ENCODE measurements at regions not wholly inside any gene's neighbourhood (a gene's known extent, or its start where the extent isn't known, plus 50 kb on each side); places are given as distances from the start of the nearest gene placed in this dataset.

DNA sequence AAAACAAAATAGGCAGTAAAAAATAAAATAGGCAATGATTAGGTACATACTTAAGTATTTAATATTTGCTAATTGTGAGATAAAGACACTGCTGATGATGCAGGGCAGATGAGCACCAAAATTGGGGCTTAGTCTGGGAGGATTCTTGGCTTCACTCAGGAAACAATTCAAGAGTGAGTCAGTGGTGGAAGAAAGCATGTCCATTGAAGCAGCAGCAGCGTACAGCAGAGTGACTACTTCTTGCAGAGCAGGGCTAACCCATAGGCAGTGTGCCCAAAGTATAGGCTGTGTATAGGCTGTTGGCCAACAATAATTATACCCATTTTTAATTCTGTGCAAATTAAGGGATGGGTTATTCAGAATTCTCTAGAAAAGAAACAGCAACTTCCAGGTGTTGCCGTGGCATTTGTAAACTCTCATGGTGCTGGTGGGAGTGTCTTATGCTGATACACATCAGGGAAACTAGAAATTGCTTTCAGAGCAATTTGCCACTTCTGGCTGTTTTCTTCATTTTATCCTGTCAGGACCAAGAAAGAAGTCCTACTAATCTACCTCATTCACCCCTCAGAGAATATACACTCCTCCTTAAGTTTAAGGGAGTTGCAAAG, 317.3 kb upstream of the NAALADL2 start:
- Histone ChIP-seq H3F3A (ENCODE audit: insufficient read depth) (no peaks in the 10 kb centered on the region), H3K9me2 (replicated peaks; ENCODE audit: insufficient read depth, low read length) (no peaks in the 10 kb centered on the region; the same call in 1 of the 2 replicates), H3K4me2 (ENCODE audit: low read depth, low read length, poor library complexity, severe bottlenecking) (no peak overlapping the region), H3K9ac (ENCODE audit: low read length) (no peak overlapping the region), H3K36me3 (ENCODE audit: low read length) (no peaks in the 10 kb centered on the region), H3K4me3 (ENCODE audit: insufficient read depth, low read length, poor library complexity, severe bottlenecking) (no peak overlapping the region), H4K20me1 (ENCODE audit: low read depth, low read length) (no peaks in the 10 kb centered on the region), H2AFZ (ENCODE audit: low read depth, low read length, severe bottlenecking) (no peak overlapping the region), H3K27ac (ENCODE audit: low read depth, low read length) (no peak overlapping the region), H3K79me2 (ENCODE audit: insufficient read depth, low read length) (no peaks in the 10 kb centered on the region), H3K9me3 (ENCODE audit: insufficient read depth, low read length) (no peaks in the 10 kb centered on the region), H3K27me3 (ENCODE audit: low read length) (no peaks in the 10 kb centered on the region)
- no peak for TF ChIP-seq EZH2phosphoT487 (conservative IDR thresholded peaks at IDR 0.05; ENCODE audit: low read length)
- TF ChIP-seq, protein P1, sequence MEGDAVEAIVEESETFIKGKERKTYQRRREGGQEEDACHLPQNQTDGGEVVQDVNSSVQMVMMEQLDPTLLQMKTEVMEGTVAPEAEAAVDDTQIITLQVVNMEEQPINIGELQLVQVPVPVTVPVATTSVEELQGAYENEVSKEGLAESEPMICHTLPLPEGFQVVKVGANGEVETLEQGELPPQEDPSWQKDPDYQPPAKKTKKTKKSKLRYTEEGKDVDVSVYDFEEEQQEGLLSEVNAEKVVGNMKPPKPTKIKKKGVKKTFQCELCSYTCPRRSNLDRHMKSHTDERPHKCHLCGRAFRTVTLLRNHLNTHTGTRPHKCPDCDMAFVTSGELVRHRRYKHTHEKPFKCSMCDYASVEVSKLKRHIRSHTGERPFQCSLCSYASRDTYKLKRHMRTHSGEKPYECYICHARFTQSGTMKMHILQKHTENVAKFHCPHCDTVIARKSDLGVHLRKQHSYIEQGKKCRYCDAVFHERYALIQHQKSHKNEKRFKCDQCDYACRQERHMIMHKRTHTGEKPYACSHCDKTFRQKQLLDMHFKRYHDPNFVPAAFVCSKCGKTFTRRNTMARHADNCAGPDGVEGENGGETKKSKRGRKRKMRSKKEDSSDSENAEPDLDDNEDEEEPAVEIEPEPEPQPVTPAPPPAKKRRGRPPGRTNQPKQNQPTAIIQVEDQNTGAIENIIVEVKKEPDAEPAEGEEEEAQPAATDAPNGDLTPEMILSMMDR (IDR thresholded peaks at IDR 0.05; ENCODE audit: insufficient read depth, low read length, poor library complexity, severe bottlenecking): no peak

DNA sequence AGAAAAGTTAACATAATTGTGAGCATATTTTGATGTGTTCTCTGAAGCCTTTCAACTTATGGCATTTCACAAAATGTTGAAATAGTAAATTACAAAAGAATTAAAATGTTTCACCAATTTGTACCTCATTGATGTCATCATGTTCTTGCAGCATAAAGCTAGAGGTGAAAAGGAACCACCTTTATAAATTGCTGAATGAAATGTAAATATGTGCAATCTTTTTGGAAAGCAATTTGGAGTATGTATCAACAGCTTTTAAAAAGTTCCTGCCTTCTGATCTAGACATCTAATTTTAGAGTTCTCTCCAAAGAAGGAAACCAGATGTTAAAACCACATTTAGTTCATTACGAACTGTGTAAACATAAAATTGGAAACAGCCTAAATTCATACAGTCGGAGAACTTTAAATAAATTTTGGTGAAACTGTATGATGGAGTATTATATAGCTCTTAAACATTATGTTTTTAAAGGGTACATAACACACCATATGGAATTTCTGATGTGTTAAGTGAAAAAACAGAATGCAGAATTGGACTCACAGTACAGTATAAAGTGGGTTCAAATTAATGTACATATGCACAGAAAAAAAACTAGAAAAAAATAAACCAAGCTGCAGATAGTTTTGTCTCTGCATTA, 311.2 kb upstream of the NAALADL2 start:
- no peak overlapping the region for H3K4me3 ChIP-seq (ENCODE audit: insufficient read depth, low read length, poor library complexity, severe bottlenecking)
- TF ChIP-seq EZH2phosphoT487 (conservative IDR thresholded peaks at IDR 0.05; ENCODE audit: low read length): no peak
- TF ChIP-seq, protein P1 (IDR thresholded peaks at IDR 0.05; ENCODE audit: insufficient read depth, low read length, poor library complexity, severe bottlenecking): no peak
- H3K9me2 ChIP-seq (replicated peaks; ENCODE audit: insufficient read depth, low read length): no peaks in the 10 kb centered on the region
- H3K27me3 ChIP-seq (ENCODE audit: low read length): no peaks in the 10 kb centered on the region
- H3K9ac ChIP-seq (ENCODE audit: low read length): no peak overlapping the region
- no peaks in the 10 kb centered on the region for H3K79me2 ChIP-seq (ENCODE audit: insufficient read depth, low read length)
- no peaks in the 10 kb centered on the region for H3F3A ChIP-seq (ENCODE audit: insufficient read depth)
- no peak overlapping the region for H2AFZ ChIP-seq (ENCODE audit: low read depth, low read length, severe bottlenecking)
- no peaks in the 10 kb centered on the region for H4K20me1 ChIP-seq (ENCODE audit: low read depth, low read length)
- no peak overlapping the region for H3K4me2 ChIP-seq (ENCODE audit: low read depth, low read length, poor library complexity, severe bottlenecking)
- no peaks in the 10 kb centered on the region for H3K36me3 ChIP-seq (ENCODE audit: low read length)
- no peak overlapping the region for H3K27ac ChIP-seq (ENCODE audit: low read depth, low read length)
- H3K9me3 ChIP-seq (ENCODE audit: insufficient read depth, low read length): no peaks in the 10 kb centered on the region

GRCh38 chr3:174548841-174549623, 310.1 kb upstream of the NAALADL2 start:
- H2AFZ ChIP-seq (ENCODE audit: low read depth, low read length, severe bottlenecking): no peak overlapping the region
- no peak overlapping the region for H3K4me3 ChIP-seq (ENCODE audit: insufficient read depth, low read length, poor library complexity, severe bottlenecking)
- no peak overlapping the region for H3K27ac ChIP-seq (ENCODE audit: low read depth, low read length)
- no peaks in the 10 kb centered on the region for H3K27me3 ChIP-seq (ENCODE audit: low read length)
- no peaks in the 10 kb centered on the region for H3K36me3 ChIP-seq (ENCODE audit: low read length)
- TF ChIP-seq, protein P1 (IDR thresholded peaks at IDR 0.05; ENCODE audit: insufficient read depth, low read length, poor library complexity, severe bottlenecking): no peak
- no peak for TF ChIP-seq EZH2phosphoT487 (conservative IDR thresholded peaks at IDR 0.05; ENCODE audit: low read length)
- no peaks in the 10 kb centered on the region for H3F3A ChIP-seq (ENCODE audit: insufficient read depth)
- H3K9me2 ChIP-seq (replicated peaks; ENCODE audit: insufficient read depth, low read length): no peaks in the 10 kb centered on the region
- no peak overlapping the region for H3K4me2 ChIP-seq (ENCODE audit: low read depth, low read length, poor library complexity, severe bottlenecking)
- H4K20me1 ChIP-seq (ENCODE audit: low read depth, low read length): no peaks in the 10 kb centered on the region
- no peaks in the 10 kb centered on the region for H3K9me3 ChIP-seq (ENCODE audit: insufficient read depth, low read length)
- no peaks in the 10 kb centered on the region for H3K79me2 ChIP-seq (ENCODE audit: insufficient read depth, low read length)
- no peak overlapping the region for H3K9ac ChIP-seq (ENCODE audit: low read length)
